ENCODE measurements at regions not wholly inside any gene's neighbourhood (a gene's known extent, or its start where the extent isn't known, plus 50 kb on each side); places are given as distances from the start of the nearest gene placed in this dataset.

DNA sequence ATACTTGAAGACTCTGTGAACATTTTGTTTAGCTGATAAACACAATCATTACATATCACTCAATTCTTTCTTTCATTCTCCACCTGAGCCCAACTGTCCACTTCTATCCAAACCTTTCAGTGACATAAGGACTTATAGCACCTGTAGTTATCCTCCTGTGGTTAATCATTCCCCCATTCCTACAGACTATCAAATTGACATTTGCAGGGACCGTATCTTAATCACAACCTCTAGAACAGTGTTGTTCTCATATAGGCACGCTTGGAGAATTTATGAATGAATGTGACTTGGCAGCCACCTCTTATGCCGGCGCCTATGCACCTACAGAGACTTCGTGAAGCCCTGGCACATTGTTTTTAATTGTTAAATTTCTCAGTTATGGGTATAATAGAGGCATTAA lies 83.9 kb upstream of the CXADR start:
- no peak for TF ChIP-seq CTCF (conservative IDR thresholded peaks at IDR 0.05; ENCODE audit: low read depth, low read length)
- TF ChIP-seq EZH2 (IDR thresholded peaks at IDR 0.05; ENCODE audit: borderline replicate concordance, low read depth, low read length, poor library complexity, severe bottlenecking) = no peak

All from A673 (cell line).